RWPE1 (cell line): ENCODE measurements at regions not wholly inside any gene's neighbourhood (a gene's known extent, or its start where the extent isn't known, plus 50 kb on each side); places are given as distances from the start of the nearest gene placed in this dataset.

ENCODE experiments used
- CTCF ChIA-PET: fragments of 350-600 bp; sonication (Branson Sonifier 250); formaldehyde crosslinking; extraction: SDS; loops from one replicate; lab custom pipeline; 2021; lab: Yijun Ruan, JAX
- POLR2A ChIA-PET: fragments of 400-600 bp; formaldehyde crosslinking; extraction: SDS; loops from one replicate; lab custom pipeline; 2020; ENCODE audit warnings: antibody characterized with exemption; ENCODE audit not compliant: low non-redundant PET; lab: Yijun Ruan, JAX
- DNase-seq: peaks from one replicate; pipeline ENCODE4 v3.0.0; 2012; ENCODE audit warnings: low spot score
- H3K27ac ChIP-seq: fragments of 450-650 bp; 2 replicates; pipeline ENCODE4 v1.5.1; 2017
- CTCF ChIP-seq: fragments of 450-650 bp; conservative IDR thresholded peaks from 2 replicates; pipeline ENCODE4 v1.5.1; 2017; ENCODE audit warnings: low read depth, mild to moderate bottlenecking

DNA sequence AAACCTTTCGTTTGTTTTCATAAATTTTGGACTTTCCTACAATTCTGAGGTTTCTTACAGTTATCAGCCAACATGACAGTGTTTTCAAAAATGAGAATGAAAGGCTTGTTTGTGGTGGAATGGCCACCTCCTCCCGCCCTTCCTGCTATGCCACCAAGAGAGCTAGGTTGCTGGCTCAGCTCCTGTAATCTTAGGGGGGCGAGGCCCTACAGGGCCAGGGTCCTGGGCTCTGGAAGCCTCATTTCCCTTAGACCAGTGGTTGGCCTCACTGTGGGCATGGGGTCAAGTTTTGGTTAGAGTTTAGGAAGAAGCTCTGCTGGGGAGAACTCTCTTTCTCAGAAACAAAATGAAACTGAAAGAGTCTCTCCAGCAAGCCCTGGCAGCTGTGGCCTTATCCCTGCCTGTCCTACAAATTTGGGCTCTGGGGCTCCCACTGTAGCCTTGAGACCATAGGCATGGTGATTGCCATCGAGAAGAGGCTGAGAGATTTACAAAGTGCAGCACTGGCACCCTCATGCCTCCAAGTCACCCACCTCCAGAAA is 66.2 kb downstream of the IRX1 start:
- TF ChIP-seq CTCF = no peak
- ChIA-PET POLR2A (no interaction called here), CTCF (no interaction called here)
- no peak overlapping the region for H3K27ac ChIP-seq
- no peak for DNase-seq

DNA sequence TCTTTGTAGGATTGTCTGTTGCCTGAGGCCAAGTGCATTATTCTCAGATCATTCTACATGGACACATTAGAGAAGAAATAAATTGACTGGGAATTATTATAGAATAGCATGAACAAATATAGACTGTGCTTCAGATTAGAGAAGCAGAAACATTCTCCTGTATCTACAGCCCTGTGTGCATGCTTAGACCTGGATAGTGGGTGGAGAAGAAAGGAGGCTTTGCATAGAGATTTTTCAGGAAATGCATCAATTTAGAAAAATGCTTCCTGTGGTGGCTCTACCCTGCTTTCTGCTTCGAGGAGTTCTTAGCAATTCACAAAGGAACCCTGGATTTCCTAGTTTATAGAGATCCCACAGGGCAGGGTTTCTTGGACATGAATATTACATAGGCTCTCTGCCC is 66.7 kb downstream of the IRX1 start:
- no peak overlapping the region for H3K27ac ChIP-seq
- DNase-seq = no peak
- POLR2A ChIA-PET = no interaction called here
- TF ChIP-seq CTCF = no peak
- CTCF ChIA-PET = no interaction called here

DNA sequence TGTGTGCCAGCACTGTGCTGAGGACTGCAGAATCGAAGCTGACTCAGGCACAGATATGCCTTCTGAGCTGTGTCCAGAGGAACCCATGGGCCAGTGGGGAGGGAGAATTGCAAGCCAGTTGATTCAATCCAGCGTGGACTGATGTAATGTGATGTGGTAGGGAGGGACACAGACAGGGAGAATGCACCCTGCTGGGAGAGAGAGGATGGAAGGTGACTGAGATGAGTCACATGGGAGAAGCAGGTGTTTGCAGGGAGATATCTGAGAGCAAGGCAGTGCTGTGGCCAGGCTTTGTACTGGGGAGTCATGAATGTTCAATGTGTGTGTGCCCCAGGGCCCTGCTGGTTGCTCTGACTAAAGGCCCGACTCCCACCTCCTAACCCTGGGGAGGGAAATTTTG is 75.7 kb downstream of the IRX1 start:
- POLR2A ChIA-PET = no interaction called here
- DNase-seq = no peak
- no peak overlapping the region for H3K27ac ChIP-seq
- CTCF ChIA-PET = no interaction called here
- TF ChIP-seq CTCF = no peak

GRCh38 chr5:3678801-3679200 is 83.2 kb downstream of the IRX1 start:
- POLR2A ChIA-PET = no interaction called here

DNA sequence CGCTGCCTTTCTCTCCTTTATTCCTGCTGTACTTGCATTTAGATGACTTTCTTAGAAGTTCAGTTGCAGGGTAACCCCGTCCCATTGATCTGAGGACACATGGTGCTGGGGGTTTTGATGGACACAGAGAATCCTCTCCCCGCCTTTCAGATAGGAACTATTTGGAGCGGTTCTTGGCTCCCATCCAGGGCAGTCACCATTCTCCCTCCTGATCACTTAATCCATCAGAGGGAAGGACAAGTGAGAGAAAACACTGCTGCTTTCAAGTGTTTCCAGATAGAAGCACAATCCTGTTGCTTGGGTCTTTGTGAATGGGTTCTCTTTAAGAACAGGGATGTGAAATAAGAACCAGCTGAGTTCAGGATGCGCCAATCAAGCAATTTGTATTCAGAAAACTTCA is 85.2 kb downstream of the IRX1 start:
- no peak for TF ChIP-seq CTCF
- ChIA-PET CTCF (no interaction called here), POLR2A (no interaction called here)
- H3K27ac ChIP-seq = no peak overlapping the region
- no peak for DNase-seq

More at GRCh38 chr5:3678801-3679200, 83.2 kb downstream of the IRX1 start:
- TF ChIP-seq CTCF = no peak
- H3K27ac ChIP-seq = no peak overlapping the region
- no peak for DNase-seq
- CTCF ChIA-PET = no interaction called here

DNA sequence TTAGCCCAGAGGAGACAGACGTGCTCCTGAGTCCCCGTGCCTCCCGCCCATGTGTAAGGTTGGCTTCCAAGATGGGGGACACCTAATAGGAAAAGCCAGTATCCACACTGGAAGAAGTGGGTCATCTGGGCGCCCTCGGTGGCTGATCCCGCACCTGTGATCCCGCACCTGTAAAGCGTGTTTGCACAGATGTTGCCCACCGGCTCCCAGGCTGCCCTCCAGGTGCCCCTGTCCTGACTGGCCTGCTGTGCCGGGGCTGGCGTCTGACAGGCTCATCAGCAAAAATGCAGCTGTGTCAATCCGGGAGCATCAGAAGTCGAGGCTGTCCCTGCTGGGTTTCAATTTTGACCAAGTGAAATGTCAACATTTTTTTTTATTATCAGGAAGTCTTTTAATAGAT is 88.5 kb downstream of the IRX1 start:
- H3K27ac ChIP-seq = no peak overlapping the region
- ChIA-PET CTCF (no interaction called here), POLR2A (no interaction called here)
- no peak for DNase-seq
- no peak for TF ChIP-seq CTCF
